SU-DHL-6 (cell line): ENCODE measurements at regions not wholly inside any gene's neighbourhood (a gene's known extent, or its start where the extent isn't known, plus 50 kb on each side); places are given as distances from the start of the nearest gene placed in this dataset.

Experiments used
- EZH2phosphoT487 ChIP-seq: fragments of 200-600 bp; sonication (generic), shearing (Covaris generic); conservative IDR thresholded peaks from 2 replicates; pipeline ENCODE4 v1.6.1; 2018; ENCODE audit warnings: mild to moderate bottlenecking, antibody characterized with exemption, low read length, moderate library complexity, mixed read lengths
- TF ChIP-seq, protein P1 (sequence below): fragments of 200-600 bp; sonication (generic); IDR thresholded peaks from one replicate; pipeline ENCODE4 v1.5.1; 2017; ENCODE audit warnings: antibody characterized with exemption, mild to moderate bottlenecking, low read length, moderate library complexity; ENCODE audit not compliant: insufficient read depth, poor library complexity, severe bottlenecking

DNA sequence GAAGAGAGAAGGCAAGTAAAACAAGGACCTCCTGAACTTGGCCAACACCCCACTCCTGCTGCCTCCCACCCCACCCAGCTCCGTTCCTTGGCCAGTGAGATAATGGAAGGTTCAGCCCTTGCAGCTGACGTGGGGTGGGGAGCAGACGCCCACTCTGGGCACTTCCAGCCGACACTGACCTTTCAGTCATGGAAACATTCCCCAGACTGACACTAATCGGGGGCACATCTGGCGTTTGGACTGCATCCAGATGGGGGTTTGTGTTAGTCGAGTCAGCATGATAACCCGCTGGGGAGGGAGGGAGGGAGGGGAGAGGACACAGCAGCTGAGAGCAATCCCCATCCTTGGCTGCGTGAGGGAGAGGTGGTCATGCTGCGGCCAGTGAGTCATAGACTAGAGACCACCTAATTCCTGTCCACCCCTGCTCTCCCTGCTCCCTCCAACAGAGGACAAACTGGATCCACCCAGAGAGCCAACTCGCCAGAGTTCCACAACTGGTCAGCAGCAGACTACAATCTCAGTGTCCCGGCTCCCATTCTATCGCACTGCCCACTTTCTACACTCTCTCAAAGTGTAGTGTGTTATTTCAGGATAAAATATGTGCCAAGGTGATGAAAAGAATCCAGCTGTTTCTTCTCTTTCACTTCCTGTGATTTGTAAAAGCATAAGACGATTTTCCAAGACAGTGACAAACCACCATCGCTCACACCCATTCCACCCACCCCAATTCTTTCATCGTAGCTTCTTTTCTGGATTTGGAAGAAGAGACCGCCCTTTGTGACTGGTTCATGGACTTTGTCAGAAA, 115.4 kb upstream of the PKDCC start:
- TF ChIP-seq, protein P1, sequence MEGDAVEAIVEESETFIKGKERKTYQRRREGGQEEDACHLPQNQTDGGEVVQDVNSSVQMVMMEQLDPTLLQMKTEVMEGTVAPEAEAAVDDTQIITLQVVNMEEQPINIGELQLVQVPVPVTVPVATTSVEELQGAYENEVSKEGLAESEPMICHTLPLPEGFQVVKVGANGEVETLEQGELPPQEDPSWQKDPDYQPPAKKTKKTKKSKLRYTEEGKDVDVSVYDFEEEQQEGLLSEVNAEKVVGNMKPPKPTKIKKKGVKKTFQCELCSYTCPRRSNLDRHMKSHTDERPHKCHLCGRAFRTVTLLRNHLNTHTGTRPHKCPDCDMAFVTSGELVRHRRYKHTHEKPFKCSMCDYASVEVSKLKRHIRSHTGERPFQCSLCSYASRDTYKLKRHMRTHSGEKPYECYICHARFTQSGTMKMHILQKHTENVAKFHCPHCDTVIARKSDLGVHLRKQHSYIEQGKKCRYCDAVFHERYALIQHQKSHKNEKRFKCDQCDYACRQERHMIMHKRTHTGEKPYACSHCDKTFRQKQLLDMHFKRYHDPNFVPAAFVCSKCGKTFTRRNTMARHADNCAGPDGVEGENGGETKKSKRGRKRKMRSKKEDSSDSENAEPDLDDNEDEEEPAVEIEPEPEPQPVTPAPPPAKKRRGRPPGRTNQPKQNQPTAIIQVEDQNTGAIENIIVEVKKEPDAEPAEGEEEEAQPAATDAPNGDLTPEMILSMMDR, result no peak
- no peak for TF ChIP-seq EZH2phosphoT487
